ENCODE measurements at regions not wholly inside any gene's neighbourhood (a gene's known extent, or its start where the extent isn't known, plus 50 kb on each side); places are given as distances from the start of the nearest gene placed in this dataset.

DNA sequence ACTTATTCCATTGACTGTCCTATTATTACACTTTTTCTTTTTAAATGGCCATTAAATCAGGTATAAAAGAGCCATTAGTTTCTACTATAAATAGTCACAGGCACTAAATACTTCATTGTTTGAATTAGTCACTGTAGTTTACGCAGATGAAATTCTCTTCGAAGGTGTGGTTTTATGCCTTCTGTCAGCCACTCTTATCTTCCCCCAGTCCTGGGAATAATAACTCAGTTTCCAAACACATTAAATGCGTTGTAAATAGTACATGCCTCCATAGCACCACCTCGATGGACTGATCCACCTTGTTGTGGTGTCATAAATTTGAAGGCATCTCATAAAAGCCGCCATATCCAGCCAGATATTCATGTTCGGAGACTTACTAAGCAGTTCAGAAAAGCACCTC, 72.1 kb upstream of the PARD3B start:
- TF ChIP-seq, protein P1, sequence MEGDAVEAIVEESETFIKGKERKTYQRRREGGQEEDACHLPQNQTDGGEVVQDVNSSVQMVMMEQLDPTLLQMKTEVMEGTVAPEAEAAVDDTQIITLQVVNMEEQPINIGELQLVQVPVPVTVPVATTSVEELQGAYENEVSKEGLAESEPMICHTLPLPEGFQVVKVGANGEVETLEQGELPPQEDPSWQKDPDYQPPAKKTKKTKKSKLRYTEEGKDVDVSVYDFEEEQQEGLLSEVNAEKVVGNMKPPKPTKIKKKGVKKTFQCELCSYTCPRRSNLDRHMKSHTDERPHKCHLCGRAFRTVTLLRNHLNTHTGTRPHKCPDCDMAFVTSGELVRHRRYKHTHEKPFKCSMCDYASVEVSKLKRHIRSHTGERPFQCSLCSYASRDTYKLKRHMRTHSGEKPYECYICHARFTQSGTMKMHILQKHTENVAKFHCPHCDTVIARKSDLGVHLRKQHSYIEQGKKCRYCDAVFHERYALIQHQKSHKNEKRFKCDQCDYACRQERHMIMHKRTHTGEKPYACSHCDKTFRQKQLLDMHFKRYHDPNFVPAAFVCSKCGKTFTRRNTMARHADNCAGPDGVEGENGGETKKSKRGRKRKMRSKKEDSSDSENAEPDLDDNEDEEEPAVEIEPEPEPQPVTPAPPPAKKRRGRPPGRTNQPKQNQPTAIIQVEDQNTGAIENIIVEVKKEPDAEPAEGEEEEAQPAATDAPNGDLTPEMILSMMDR (tag by site-specific recombination; IDR thresholded peaks at IDR 0.05) = no peak
- TF ChIP-seq, protein P2, sequence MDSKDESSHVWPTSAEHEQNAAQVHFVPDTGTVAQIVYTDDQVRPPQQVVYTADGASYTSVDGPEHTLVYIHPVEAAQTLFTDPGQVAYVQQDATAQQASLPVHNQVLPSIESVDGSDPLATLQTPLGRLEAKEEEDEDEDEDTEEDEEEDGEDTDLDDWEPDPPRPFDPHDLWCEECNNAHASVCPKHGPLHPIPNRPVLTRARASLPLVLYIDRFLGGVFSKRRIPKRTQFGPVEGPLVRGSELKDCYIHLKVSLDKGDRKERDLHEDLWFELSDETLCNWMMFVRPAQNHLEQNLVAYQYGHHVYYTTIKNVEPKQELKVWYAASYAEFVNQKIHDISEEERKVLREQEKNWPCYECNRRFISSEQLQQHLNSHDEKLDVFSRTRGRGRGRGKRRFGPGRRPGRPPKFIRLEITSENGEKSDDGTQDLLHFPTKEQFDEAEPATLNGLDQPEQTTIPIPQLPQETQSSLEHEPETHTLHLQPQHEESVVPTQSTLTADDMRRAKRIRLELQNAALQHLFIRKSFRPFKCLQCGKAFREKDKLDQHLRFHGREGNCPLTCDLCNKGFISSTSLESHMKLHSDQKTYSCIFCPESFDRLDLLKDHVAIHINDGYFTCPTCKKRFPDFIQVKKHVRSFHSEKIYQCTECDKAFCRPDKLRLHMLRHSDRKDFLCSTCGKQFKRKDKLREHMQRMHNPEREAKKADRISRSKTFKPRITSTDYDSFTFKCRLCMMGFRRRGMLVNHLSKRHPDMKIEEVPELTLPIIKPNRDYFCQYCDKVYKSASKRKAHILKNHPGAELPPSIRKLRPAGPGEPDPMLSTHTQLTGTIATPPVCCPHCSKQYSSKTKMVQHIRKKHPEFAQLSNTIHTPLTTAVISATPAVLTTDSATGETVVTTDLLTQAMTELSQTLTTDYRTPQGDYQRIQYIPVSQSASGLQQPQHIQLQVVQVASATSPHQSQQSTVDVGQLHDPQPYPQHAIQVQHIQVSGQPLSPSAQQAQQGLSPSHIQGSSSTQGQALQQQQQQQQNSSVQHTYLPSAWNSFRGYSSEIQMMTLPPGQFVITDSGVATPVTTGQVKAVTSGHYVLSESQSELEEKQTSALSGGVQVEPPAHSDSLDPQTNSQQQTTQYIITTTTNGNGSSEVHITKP (tag by site-specific recombination; IDR thresholded peaks at IDR 0.05) = 0 out of 2 replicates have a peak, but pooled peaks have one; percentile 25
- no peak for TF ChIP-seq ZNF133 (tag by site-specific recombination; IDR thresholded peaks at IDR 0.05)

Measured in HEK293 (cell line).